ENCODE measurements at regions not wholly inside any gene's neighbourhood (a gene's known extent, or its start where the extent isn't known, plus 50 kb on each side); places are given as distances from the start of the nearest gene placed in this dataset.
A peak's percentile ranks its signal among the peaks of the same experiment; 100 is the strongest.

- no peak for DNase-seq (ENCODE audit: low spot score)
These were observed 134.2 kb upstream of the SPRED2 start for GRCh38 chr2:65566617-65567016.

- no peak for DNase-seq (ENCODE audit: low spot score)
These were observed 133.3 kb upstream of the SPRED2 start for GRCh38 chr2:65565681-65566080.

GRCh38 chr2:65564299-65564698 is 131.9 kb upstream of the SPRED2 start:
- no peak for DNase-seq (ENCODE audit: low spot score)

GRCh38 chr2:65562890-65563289 is 130.5 kb upstream of the SPRED2 start:
- no peak for DNase-seq (ENCODE audit: low spot score)

GRCh38 chr2:65558743-65559142 is 126.3 kb upstream of the SPRED2 start:
- no peak for DNase-seq (ENCODE audit: low spot score)

- no peak for DNase-seq (ENCODE audit: low spot score)
These were observed 125.5 kb upstream of the SPRED2 start for GRCh38 chr2:65557616-65558573.

GRCh38 chr2:65554765-65555591 is 122.6 kb upstream of the SPRED2 start:
- DNase-seq (ENCODE audit: low spot score), result peak; percentile 35

GRCh38 chr2:65553504-65554074 is 121.2 kb upstream of the SPRED2 start:
- no peak for DNase-seq (ENCODE audit: low spot score)

- no peak for DNase-seq (ENCODE audit: low spot score)
These were observed 119.1 kb upstream of the SPRED2 start for GRCh38 chr2:65551528-65551927.

GRCh38 chr2:65550246-65550645 is 117.8 kb upstream of the SPRED2 start:
- DNase-seq (ENCODE audit: low spot score), result no peak

- no peak for DNase-seq (ENCODE audit: low spot score)
These were observed 117.2 kb upstream of the SPRED2 start for GRCh38 chr2:65549631-65550030.

- no peak for DNase-seq (ENCODE audit: low spot score)
These were observed 116.8 kb upstream of the SPRED2 start for GRCh38 chr2:65549257-65549627.

- peak; percentile 19 for DNase-seq (ENCODE audit: low spot score)
These were observed 116.3 kb upstream of the SPRED2 start for GRCh38 chr2:65548576-65549256.

- no peak for DNase-seq (ENCODE audit: low spot score)
These were observed 115.7 kb upstream of the SPRED2 start for GRCh38 chr2:65548064-65548463.

GRCh38 chr2:65545837-65546805 is 113.7 kb upstream of the SPRED2 start:
- DNase-seq (ENCODE audit: low spot score), result peak; percentile 53

- DNase-seq (ENCODE audit: low spot score), result no peak
These were observed 109.4 kb upstream of the SPRED2 start for GRCh38 chr2:65541773-65542172.

GRCh38 chr2:65539633-65540032 is 107.2 kb upstream of the SPRED2 start:
- DNase-seq (ENCODE audit: low spot score), result no peak

GRCh38 chr2:65537651-65538385 is 105.4 kb upstream of the SPRED2 start:
- DNase-seq (ENCODE audit: low spot score), result peak; percentile 38

GRCh38 chr2:65536596-65536995 is 104.2 kb upstream of the SPRED2 start:
- DNase-seq (ENCODE audit: low spot score), result no peak

- DNase-seq (ENCODE audit: low spot score), result no peak
These were observed 100.5 kb upstream of the SPRED2 start for GRCh38 chr2:65532937-65533336.

All from GM03348 (cell line).